ENCODE measurements at regions not wholly inside any gene's neighbourhood (a gene's known extent, or its start where the extent isn't known, plus 50 kb on each side); places are given as distances from the start of the nearest gene placed in this dataset.

DNA sequence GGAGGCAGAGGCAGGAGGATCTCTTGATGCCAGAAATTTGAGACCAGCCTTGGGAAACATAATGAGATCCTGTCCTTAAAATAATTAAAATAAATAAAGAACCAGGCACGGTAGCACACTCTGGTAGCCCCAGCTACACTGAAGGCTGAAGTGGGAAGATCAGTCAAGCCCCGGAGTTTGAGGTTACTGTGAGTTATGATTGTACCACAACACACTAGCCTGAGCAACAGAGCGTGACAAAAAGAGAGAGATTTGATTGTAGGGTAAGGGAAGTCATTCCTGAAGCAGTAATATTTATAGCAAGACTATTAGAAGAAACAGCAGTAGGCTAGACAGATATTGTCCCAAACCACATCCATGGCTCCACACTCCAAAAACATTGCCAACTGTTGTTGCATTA is 1408.4 kb upstream of the TENM4 start:
- no peak overlapping the region for H2BK12ac ChIP-seq (ENCODE audit: insufficient read length, low read depth, low read length)
- no peak overlapping the region for H4K8ac ChIP-seq (replicated peaks; ENCODE audit: insufficient read length, low read depth, low read length)
- Mint-ChIP-seq H3K36me3 (ENCODE audit: insufficient read depth in 1 of 3, low read depth in 3 of 3) (no peaks in the 10 kb centered on the region), H3K27me3 (ENCODE audit: low read depth) (no peaks in the 10 kb centered on the region), H3K27ac (no peak overlapping the region), H3K9me3 (no peaks in the 10 kb centered on the region), H3K4me1 (peaks cover 8 to 11% of the 10 kb centered on the region in 2 experiments), H3K4me3 (no peak overlapping the region)
- no peak overlapping the region for H2BK20ac ChIP-seq (ENCODE audit: low read depth, low read length, poor library complexity, severe bottlenecking)
- no peak overlapping the region for H3K4ac ChIP-seq (ENCODE audit: low read depth, low read length)
- no peak overlapping the region for H3T11ph ChIP-seq (ENCODE audit: low read length)
- no peak overlapping the region for H3K27ac ChIP-seq (ENCODE audit: insufficient read length, low read depth, low read length)
- H4K5ac ChIP-seq (ENCODE audit: insufficient read length, low read depth, low read length), result no peak overlapping the region
- H3K4me1 ChIP-seq (ENCODE audit: insufficient read depth, low read length), result no peaks in the 10 kb centered on the region
- no peak overlapping the region for H4K91ac ChIP-seq (ENCODE audit: insufficient read length, low read depth, low read length)
- H3K4me2 ChIP-seq (ENCODE audit: insufficient read depth, insufficient read length, low read length), result no peak overlapping the region
- H3K56ac ChIP-seq (ENCODE audit: insufficient read length, low read depth, low read length), result no peak overlapping the region
- H3K27me3 ChIP-seq (ENCODE audit: insufficient read depth, low read length), result no peaks in the 10 kb centered on the region
- no peak overlapping the region for H2BK5ac ChIP-seq (ENCODE audit: insufficient read length, low read length)
- H3K23me2 ChIP-seq (ENCODE audit: insufficient read length, low read depth, low read length, poor library complexity, severe bottlenecking), result no peaks in the 10 kb centered on the region
- no peak overlapping the region for H2BK15ac ChIP-seq (ENCODE audit: low read depth, low read length)
- TF ChIP-seq, protein P1, sequence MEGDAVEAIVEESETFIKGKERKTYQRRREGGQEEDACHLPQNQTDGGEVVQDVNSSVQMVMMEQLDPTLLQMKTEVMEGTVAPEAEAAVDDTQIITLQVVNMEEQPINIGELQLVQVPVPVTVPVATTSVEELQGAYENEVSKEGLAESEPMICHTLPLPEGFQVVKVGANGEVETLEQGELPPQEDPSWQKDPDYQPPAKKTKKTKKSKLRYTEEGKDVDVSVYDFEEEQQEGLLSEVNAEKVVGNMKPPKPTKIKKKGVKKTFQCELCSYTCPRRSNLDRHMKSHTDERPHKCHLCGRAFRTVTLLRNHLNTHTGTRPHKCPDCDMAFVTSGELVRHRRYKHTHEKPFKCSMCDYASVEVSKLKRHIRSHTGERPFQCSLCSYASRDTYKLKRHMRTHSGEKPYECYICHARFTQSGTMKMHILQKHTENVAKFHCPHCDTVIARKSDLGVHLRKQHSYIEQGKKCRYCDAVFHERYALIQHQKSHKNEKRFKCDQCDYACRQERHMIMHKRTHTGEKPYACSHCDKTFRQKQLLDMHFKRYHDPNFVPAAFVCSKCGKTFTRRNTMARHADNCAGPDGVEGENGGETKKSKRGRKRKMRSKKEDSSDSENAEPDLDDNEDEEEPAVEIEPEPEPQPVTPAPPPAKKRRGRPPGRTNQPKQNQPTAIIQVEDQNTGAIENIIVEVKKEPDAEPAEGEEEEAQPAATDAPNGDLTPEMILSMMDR (conservative IDR thresholded peaks at IDR 0.05), result no peak
- H3K79me2 ChIP-seq (ENCODE audit: insufficient read depth, low read length), result no peaks in the 10 kb centered on the region
- H2AFZ ChIP-seq (ENCODE audit: low read length), result no peak overlapping the region
- no peak for DNase-seq
- no peak overlapping the region for H3K14ac ChIP-seq (ENCODE audit: insufficient read depth, low read length)
- WGBS (ENCODE audit: extremely low coverage, insufficient read length, low lambda C conversion rate), result no CpG with 5 or more reads among the region's 3 CpGs
- H3K23ac ChIP-seq (ENCODE audit: insufficient read length, low read depth, low read length), result no peak overlapping the region
- H3K9me3 ChIP-seq (ENCODE audit: control insufficient read depth, low read depth, low read length), result no peaks in the 10 kb centered on the region
- no peak overlapping the region for H2BK120ac ChIP-seq (ENCODE audit: low read depth, low read length, poor library complexity, severe bottlenecking)
- H3K79me1 ChIP-seq (ENCODE audit: insufficient read depth, low read depth, low read length, poor library complexity, severe bottlenecking), result no peaks in the 10 kb centered on the region
- no peak overlapping the region for H2AK5ac ChIP-seq (ENCODE audit: insufficient read length, low read length)
- H4K20me1 ChIP-seq (ENCODE audit: control insufficient read depth, insufficient read depth, insufficient read length), result no peaks in the 10 kb centered on the region
- H3K9ac ChIP-seq (ENCODE audit: extremely low read depth, insufficient read length, low read length), result no peak overlapping the region
- no peak overlapping the region for H3K18ac ChIP-seq (ENCODE audit: insufficient read length, low read depth, low read length)

All from H9 (cell line).